Panc1 (cell line): ENCODE measurements at regions not wholly inside any gene's neighbourhood (a gene's known extent, or its start where the extent isn't known, plus 50 kb on each side); places are given as distances from the start of the nearest gene placed in this dataset.
"Not testable (repeated sequence)": the region's sequence is repeated elsewhere in the genome, so short reads cannot be mapped to it uniquely, and the experiment has no call there.

Source experiments
- ATAC-seq: fragments of 200-7000 bp; cut with Tn5 transposase; 2 replicates; pipeline ENCODE4 v1.9.1; 2020; ENCODE audit warnings: mild to moderate bottlenecking, moderate library complexity
- BruUV-seq: library from RNA; stranded (reverse); fragments of 400-500 nt; replicated peaks from 2 replicates; lab custom pipeline; 2021; lab: Mats Ljungman, UMichigan
- CTCF ChIA-PET: fragments of 300-600 bp; sonication (Branson Sonifier 250); formaldehyde crosslinking; loops from one replicate; lab custom pipeline; 2022; ENCODE audit warnings: antibody characterized with exemption; lab: Charles Lee
- POLR2A ChIA-PET: fragments of 300-600 bp; sonication (Branson Sonifier 250); formaldehyde crosslinking; loops from one replicate; lab custom pipeline; 2022; ENCODE audit warnings: antibody characterized with exemption; lab: Charles Lee
- DNase-seq: peaks from one replicate; pipeline ENCODE4 v3.0.0-alpha.2; 2010; ENCODE audit warnings: low read depth, low spot score
- H3K27ac ChIP-seq: 2 replicates; pipeline ENCODE4 v1.5.1; 2011; ENCODE audit warnings: mild to moderate bottlenecking, low read length, inconsistent platforms
- H3K27me3 ChIP-seq: fragments of 200-500 bp; sonication (Bioruptor generic); 2 replicates; pipeline ENCODE4 v1.6.0; 2014; ENCODE audit warnings: low read length, inconsistent platforms; ENCODE audit not compliant: control insufficient read depth, insufficient read depth
- H3K36me3 ChIP-seq: fragments of 200-500 bp; sonication (Bioruptor generic); 2 replicates; pipeline ENCODE4 v1.5.1; 2014; ENCODE audit warnings: inconsistent platforms, mild to moderate bottlenecking, low read length, moderate library complexity; ENCODE audit not compliant: control insufficient read depth, insufficient read depth
- H3K4me1 ChIP-seq: 2 replicates; pipeline ENCODE4 v1.5.1; 2011; ENCODE audit warnings: inconsistent platforms, mild to moderate bottlenecking, low read length, moderate library complexity; ENCODE audit not compliant: control insufficient read depth, insufficient read depth
- H3K4me3 ChIP-seq, 2 experiments: 2 replicates each; pipeline ENCODE4 v1.5.1; 2011 to 2012; ENCODE audit warnings: low read depth in 2 of 2, low read length in 2 of 2, mild to moderate bottlenecking in 2 of 2, inconsistent platforms in 1 of 2, moderate library complexity in 1 of 2
- H3K9me3 ChIP-seq: fragments of 200-500 bp; sonication (Bioruptor generic); 2 replicates; pipeline ENCODE4 v1.5.1; 2014; ENCODE audit warnings: low read depth, mild to moderate bottlenecking, inconsistent platforms, low read length, moderate library complexity; ENCODE audit not compliant: control insufficient read depth, insufficient read depth
- POLR2AphosphoS5 ChIP-seq: IDR thresholded peaks from 2 replicates; pipeline ENCODE4 v1.6.1; 2012; ENCODE audit warnings: mild to moderate bottlenecking, low read depth, low read length, moderate library complexity
- SIN3A ChIP-seq: IDR thresholded peaks from 2 replicates; pipeline ENCODE4 v1.6.1; 2012; ENCODE audit warnings: low read depth, mild to moderate bottlenecking, low read length, moderate library complexity, borderline replicate concordance; ENCODE audit not compliant: insufficient read depth
- TCF7L2 ChIP-seq: IDR thresholded peaks from 2 replicates; pipeline ENCODE4 v1.6.1; 2011; ENCODE audit warnings: mild to moderate bottlenecking, low read depth, low read length, inconsistent platforms
- in situ Hi-C: cut with HindIII; loops from 2 replicates; pipeline ENCODE4 v1.10.0; 2016; ENCODE audit warnings: low sequenced_read_pairs, low pct_unique_long_range_greater_than_20kb
- intact Hi-C: fragments of 100-400 bp; cut with micrococcal nuclease; formaldehyde crosslinking; loops from one replicate; pipeline ENCODE4 v1.10.0; 2022; ENCODE audit not compliant: unreplicated experiment
- TF ChIP-seq, protein P1 (sequence below): fragments of 450-650 bp; IDR thresholded peaks from 2 replicates; pipeline ENCODE4 v1.5.1; 2017; ENCODE audit warnings: mild to moderate bottlenecking
- TF ChIP-seq, protein P2 (sequence below), 2 experiments: IDR thresholded peaks; 2 replicates each; pipeline ENCODE4 v1.6.1; 2011 to 2012; ENCODE audit warnings: low read depth in 2 of 2, control low read depth in 1 of 2, low read length in 1 of 2, mild to moderate bottlenecking in 1 of 2, moderate library complexity in 1 of 2; ENCODE audit not compliant: insufficient read depth in 1 of 2

DNA sequence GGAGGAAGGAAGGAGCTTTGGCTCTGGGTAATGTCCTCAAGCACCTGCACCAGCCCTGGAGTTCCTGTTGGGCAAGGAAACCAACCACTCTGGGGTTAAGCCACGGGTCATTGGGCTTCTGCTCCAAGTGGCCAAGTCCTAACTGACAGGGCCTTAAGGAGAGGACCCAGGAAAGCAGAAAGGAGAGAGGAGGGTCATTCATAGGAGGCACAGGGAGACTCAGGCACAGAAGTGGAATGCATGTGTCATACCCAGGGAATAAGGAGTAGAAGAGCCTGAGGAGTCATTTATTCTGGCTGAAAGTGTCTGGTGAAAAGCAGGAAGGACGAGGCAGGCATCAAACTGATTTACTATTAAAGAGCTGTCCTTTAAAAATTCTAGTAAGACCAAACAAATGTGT, 129.2 kb downstream of the DMRT2 start:
- DNase-seq (no peak), ATAC-seq (no peak)
- in situ Hi-C loops, result no loop called here
- H3K4me1 ChIP-seq, result no peaks in the 10 kb centered on the region
- no peak overlapping the region for H3K4me3 ChIP-seq
- ChIA-PET CTCF (no interaction called here), POLR2A (no interaction called here)
- H3K27ac ChIP-seq, result no peak overlapping the region
- H3K36me3 ChIP-seq, result no peaks in the 10 kb centered on the region
- BruUV-seq, result no TSS peak
- no peaks in the 10 kb centered on the region for H3K27me3 ChIP-seq
- TF ChIP-seq POLR2AphosphoS5, result no peak
- TF ChIP-seq TCF7L2, result no peak
- TF ChIP-seq, protein P1, sequence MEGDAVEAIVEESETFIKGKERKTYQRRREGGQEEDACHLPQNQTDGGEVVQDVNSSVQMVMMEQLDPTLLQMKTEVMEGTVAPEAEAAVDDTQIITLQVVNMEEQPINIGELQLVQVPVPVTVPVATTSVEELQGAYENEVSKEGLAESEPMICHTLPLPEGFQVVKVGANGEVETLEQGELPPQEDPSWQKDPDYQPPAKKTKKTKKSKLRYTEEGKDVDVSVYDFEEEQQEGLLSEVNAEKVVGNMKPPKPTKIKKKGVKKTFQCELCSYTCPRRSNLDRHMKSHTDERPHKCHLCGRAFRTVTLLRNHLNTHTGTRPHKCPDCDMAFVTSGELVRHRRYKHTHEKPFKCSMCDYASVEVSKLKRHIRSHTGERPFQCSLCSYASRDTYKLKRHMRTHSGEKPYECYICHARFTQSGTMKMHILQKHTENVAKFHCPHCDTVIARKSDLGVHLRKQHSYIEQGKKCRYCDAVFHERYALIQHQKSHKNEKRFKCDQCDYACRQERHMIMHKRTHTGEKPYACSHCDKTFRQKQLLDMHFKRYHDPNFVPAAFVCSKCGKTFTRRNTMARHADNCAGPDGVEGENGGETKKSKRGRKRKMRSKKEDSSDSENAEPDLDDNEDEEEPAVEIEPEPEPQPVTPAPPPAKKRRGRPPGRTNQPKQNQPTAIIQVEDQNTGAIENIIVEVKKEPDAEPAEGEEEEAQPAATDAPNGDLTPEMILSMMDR, result no peak
- TF ChIP-seq, protein P2, sequence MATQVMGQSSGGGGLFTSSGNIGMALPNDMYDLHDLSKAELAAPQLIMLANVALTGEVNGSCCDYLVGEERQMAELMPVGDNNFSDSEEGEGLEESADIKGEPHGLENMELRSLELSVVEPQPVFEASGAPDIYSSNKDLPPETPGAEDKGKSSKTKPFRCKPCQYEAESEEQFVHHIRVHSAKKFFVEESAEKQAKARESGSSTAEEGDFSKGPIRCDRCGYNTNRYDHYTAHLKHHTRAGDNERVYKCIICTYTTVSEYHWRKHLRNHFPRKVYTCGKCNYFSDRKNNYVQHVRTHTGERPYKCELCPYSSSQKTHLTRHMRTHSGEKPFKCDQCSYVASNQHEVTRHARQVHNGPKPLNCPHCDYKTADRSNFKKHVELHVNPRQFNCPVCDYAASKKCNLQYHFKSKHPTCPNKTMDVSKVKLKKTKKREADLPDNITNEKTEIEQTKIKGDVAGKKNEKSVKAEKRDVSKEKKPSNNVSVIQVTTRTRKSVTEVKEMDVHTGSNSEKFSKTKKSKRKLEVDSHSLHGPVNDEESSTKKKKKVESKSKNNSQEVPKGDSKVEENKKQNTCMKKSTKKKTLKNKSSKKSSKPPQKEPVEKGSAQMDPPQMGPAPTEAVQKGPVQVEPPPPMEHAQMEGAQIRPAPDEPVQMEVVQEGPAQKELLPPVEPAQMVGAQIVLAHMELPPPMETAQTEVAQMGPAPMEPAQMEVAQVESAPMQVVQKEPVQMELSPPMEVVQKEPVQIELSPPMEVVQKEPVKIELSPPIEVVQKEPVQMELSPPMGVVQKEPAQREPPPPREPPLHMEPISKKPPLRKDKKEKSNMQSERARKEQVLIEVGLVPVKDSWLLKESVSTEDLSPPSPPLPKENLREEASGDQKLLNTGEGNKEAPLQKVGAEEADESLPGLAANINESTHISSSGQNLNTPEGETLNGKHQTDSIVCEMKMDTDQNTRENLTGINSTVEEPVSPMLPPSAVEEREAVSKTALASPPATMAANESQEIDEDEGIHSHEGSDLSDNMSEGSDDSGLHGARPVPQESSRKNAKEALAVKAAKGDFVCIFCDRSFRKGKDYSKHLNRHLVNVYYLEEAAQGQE (IDR thresholded peaks at IDR 0.05; ENCODE audit: insufficient read depth in 1 of 2, low read depth in 2 of 2, low read length in 1 of 2), result no peak
- no peak for TF ChIP-seq SIN3A
- intact Hi-C loops, result no loop called here
- H3K9me3 ChIP-seq, result no peaks in the 10 kb centered on the region

DNA sequence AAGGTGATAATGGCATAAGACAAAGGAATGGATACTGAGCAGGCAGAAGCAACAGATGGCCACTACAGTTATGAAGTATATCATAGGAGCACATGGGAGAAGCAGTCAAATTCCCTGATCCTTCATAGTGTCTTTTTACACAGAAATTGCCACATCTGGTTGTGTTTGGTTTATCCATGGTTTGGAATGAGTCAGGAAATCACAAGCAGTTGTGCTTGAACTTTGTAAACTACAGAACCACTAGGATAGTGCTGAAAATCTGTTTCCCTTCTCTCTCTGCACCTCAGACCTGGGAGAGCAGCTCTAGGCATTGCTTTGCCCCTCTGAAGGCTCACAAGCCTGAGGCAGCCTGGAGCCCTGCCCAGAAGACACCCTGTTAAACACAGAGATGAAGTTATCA, 134.0 kb downstream of the DMRT2 start:
- in situ Hi-C loops (no loop called here), intact Hi-C loops (no loop called here)
- H3K9me3 ChIP-seq, result no peaks in the 10 kb centered on the region
- H3K4me3 ChIP-seq, result no peak overlapping the region
- ATAC-seq (no peak), DNase-seq (no peak)
- H3K4me1 ChIP-seq, result no peaks in the 10 kb centered on the region
- BruUV-seq, result no TSS peak
- TF ChIP-seq SIN3A, result no peak
- TF ChIP-seq TCF7L2, result no peak
- TF ChIP-seq POLR2AphosphoS5, result no peak
- ChIA-PET CTCF (no interaction called here), POLR2A (no interaction called here)
- H3K27me3 ChIP-seq, result no peaks in the 10 kb centered on the region
- H3K27ac ChIP-seq, result no peak overlapping the region
- no peaks in the 10 kb centered on the region for H3K36me3 ChIP-seq

DNA sequence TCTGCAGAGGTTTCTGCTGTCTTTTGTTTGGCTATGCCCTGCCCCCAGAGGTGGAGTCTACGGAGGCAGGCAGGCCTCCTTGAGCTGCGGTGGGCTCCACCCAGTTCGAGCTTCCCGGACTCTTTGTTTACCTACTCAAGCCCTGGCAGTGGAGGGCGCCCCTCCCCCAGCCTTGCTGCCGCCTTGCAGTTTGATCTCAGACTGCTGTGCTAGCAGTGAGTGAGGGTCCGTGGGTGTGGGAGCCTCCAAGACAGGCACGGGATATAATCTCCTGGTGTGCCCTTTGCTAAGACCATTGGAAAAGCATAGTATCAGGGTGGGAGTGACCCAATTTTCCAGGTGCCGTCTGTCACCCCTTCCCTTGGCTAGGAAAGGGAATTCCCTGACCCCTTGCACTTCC, 137.0 kb downstream of the DMRT2 start:
- H3K9me3 ChIP-seq, H3K27ac ChIP-seq, POLR2A ChIA-PET, BruUV-seq, H3K4me3 ChIP-seq, ATAC-seq, H3K27me3 ChIP-seq, CTCF ChIA-PET, H3K36me3 ChIP-seq, DNase-seq, H3K4me1 ChIP-seq, in situ Hi-C loops, intact Hi-C loops: not testable (repeated sequence)

DNA sequence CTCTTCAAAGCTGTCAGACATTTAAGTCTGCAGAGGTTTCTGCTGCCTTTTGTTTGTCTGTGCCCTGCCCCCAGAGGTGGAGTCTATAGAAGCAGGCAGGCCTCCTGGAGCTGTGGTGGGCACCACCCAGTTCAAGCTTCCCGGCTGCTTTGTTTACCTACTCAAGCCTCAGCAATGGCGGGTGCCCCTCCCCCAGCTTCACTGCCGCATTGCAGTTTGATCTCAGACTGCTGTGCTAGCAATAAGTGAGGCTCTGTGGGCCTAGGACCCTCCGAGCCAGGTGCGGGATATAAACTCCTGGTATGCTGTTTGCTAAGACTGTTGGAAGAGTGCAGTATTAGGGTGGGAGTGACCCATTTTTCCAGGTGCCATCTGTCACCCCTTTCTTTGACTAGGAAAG, 145.5 kb downstream of the DMRT2 start:
- POLR2A ChIA-PET, in situ Hi-C loops, DNase-seq, intact Hi-C loops, H3K9me3 ChIP-seq, H3K36me3 ChIP-seq, CTCF ChIA-PET, H3K4me3 ChIP-seq, H3K4me1 ChIP-seq, BruUV-seq, H3K27ac ChIP-seq, H3K27me3 ChIP-seq, ATAC-seq: not testable (repeated sequence)
